ENCODE measurements at regions not wholly inside any gene's neighbourhood (a gene's known extent, or its start where the extent isn't known, plus 50 kb on each side); places are given as distances from the start of the nearest gene placed in this dataset.

- TF ChIP-seq CTCF (IDR thresholded peaks at IDR 0.05; ENCODE audit: low read length) (no peak), EZH2 (IDR thresholded peaks at IDR 0.05; ENCODE audit: borderline replicate concordance, low read length) (no peak)
These were observed 486.0 kb downstream of the RMST start for GRCh38 chr12:97948591-97948990.
